AG09319 (cell line): ENCODE measurements at regions not wholly inside any gene's neighbourhood (a gene's known extent, or its start where the extent isn't known, plus 50 kb on each side); places are given as distances from the start of the nearest gene placed in this dataset.

Source experiments
- DNase-seq: peaks from one replicate; pipeline ENCODE4 v3.0.0-alpha.2; 2010; ENCODE audit warnings: low read depth; ENCODE audit errors: extremely low read depth
- TF ChIP-seq, protein P1 (sequence below): IDR thresholded peaks from 2 replicates; pipeline ENCODE4 v1.5.1; 2011; ENCODE audit warnings: low read depth, mild to moderate bottlenecking, inconsistent platforms, low read length, moderate library complexity

DNA sequence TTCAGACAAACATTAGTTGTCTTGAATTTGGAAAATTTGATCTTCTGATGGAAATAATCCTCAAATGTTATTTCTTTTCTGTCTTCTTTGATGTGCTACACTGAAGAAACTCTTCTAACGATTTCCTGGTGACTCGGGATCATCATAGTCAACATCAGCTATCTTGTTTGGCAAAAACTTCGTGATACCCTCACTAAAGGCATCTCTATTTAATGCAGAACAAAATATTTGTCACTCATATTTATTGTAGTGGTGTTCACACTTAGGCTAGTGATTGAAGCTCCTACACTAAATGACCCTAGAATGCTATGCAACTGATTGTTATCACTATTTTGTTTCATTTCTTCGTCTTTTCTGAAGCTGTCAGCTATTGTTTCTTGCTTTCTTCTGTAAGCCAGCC, 334.7 kb upstream of the ZEB2 start:
- DNase-seq, result no peak
- TF ChIP-seq, protein P1, sequence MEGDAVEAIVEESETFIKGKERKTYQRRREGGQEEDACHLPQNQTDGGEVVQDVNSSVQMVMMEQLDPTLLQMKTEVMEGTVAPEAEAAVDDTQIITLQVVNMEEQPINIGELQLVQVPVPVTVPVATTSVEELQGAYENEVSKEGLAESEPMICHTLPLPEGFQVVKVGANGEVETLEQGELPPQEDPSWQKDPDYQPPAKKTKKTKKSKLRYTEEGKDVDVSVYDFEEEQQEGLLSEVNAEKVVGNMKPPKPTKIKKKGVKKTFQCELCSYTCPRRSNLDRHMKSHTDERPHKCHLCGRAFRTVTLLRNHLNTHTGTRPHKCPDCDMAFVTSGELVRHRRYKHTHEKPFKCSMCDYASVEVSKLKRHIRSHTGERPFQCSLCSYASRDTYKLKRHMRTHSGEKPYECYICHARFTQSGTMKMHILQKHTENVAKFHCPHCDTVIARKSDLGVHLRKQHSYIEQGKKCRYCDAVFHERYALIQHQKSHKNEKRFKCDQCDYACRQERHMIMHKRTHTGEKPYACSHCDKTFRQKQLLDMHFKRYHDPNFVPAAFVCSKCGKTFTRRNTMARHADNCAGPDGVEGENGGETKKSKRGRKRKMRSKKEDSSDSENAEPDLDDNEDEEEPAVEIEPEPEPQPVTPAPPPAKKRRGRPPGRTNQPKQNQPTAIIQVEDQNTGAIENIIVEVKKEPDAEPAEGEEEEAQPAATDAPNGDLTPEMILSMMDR, result no peak

DNA sequence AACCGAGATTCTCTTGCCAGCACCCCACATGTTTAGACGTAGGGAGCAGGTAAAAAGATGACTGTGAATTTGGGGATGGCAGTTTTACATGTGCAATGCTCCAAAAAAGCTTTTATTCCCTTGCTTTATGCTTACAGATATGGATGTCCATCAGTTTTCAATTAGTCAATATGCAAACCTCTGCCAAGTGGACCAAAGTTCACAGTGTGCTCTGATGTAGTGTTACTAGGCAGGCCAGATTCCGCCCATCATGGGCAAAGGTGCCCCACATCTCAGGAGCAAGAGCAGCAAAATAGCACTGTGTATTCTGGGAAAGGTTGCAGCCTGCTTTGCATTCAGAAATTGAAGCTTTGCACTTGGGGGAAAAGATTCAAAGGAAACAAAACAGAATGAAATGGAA, 329.7 kb upstream of the ZEB2 start:
- TF ChIP-seq, protein P1, result no peak
- DNase-seq, result no peak

DNA sequence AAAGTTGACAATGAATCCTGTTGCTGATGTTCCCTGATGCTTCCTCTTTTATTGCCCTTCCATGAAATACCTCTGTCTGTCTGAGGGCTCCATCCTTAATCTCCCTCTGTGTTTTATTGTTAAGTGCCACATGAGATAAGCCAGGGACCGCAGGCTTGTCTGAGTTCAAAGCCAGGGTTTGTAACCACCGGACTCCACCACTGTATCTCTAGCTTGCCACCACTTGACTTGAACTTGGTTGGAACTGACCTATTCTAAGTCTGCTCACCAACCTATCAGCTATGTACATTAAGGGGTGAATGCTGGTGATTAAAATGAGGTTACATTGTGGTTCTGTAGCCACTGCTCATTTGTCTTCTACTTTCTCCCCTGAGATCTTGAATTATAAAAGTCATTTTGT, 328.5 kb upstream of the ZEB2 start:
- TF ChIP-seq, protein P1, result no peak
- DNase-seq, result no peak

DNA sequence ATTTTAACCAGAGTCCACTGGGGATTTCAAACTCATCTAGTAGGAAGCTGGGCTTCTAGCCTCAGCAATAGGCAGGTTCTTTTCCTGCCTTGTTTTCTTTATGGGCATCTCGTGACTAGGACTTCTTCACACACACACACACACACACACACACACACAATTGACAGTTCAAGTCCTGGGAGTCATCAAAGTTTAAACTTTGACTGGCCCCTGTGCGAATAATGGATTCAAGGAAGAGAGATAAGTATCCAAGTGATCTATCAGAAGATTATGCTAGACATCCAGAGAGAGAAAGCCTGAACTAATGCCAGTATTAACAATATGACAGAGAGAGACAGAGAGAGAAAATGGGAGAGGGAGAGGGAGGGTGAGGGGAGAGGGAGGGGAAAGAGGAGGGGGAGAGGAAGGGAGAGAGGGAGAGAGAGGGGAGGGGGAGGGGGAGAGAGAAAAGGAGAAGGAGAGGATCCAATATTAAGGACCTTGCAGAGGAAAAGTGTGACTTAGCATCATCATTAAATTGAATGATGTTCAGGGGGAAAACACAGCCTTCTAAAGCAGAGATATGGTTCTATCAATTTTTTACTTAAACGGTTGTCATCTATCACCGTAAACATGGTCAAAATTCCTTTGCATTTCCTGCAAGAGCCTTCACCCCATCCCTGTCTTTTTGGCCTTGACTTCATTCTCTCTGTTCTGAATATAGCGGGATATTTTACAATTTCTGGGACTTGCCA, 327.6 kb upstream of the ZEB2 start:
- no peak for DNase-seq
- TF ChIP-seq, protein P1, result no peak

DNA sequence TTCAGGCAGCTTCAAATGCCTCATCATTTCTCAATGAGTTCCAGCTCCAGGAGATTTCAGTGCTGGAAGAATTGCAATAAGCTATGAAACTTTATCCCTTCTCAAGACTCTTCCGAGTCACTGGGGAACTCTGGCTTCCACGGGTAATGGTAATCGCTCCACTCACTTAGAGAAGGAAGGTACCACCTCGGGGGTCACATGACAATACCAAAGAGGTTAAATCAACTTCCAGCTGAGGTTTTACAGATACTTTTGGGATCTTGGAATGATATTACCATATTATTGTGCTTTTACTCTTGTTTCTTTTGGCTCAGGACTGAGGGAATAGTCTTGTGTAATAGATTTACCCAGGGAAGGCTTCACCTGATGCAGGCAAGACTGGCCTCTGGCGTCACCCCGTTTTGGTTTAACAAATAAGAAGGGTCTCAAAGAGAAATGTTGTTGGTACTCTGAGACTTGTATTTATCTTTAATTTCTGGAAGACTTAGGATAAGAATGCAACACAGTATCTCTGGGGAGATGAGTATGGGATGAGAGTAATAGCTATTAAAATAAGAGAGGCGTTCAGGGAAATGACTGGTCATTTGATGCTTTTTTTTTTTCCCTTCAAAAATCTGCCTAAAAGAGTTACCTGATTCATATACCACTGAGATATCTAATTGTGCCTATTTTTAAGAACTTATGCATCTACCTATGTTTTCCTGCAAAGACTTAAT, 316.9 kb upstream of the ZEB2 start:
- peak; percentile 5 for DNase-seq
- TF ChIP-seq, protein P1, result no peak

DNA sequence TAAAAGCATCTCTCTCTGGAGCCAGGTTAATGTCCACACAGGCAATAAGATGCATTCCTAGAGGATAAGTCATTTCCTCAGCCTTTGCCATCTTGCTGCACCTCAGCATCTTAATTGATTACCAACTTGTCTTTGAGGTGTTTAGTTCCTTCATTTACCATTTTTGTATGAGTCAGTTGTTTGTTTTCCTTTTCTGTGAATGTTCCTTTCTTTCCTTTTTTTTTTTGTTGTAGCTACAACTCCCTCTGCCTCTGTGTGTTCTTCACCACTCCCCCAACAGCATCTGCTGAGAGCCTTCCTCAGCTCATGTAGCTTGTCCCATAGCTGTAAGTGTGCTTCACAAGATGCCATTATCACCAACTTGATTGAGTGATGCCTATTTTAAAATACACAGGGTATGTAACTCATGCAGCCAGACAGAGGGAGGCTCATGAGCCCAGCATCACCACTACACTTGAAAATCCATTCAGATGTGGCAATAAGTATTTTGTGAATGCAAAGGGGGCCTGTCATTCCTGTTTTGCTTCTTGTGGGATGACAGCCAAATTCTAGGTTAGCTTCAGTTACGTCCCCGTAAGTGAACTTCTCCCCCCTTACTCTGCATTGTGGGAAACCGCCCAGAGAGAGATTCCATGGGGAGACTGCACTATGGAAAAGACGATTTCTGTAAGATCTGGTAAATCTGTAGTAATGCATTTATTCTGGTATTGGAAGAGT, 315.9 kb upstream of the ZEB2 start:
- DNase-seq, result no peak

More for the DNA sequence above, 315.9 kb upstream of the ZEB2 start:
- TF ChIP-seq, protein P1, result no peak
